ENCODE measurements at regions not wholly inside any gene's neighbourhood (a gene's known extent, or its start where the extent isn't known, plus 50 kb on each side); places are given as distances from the start of the nearest gene placed in this dataset.

GRCh38 chr17:77717941-77718668 lies 240.4 kb upstream of the TNRC6C start:
- CTCF ChIA-PET, result no interaction called here
- Histone ChIP-seq H3K36me3 (ENCODE audit: low read depth) (no peaks in the 10 kb centered on the region), H3K79me2 (ENCODE audit: low read depth) (no peaks in the 10 kb centered on the region), H3K4me3 (no peak overlapping the region), H3K4me1 (replicated peaks; ENCODE audit: insufficient read depth) (no peaks in the 10 kb centered on the region), H4K20me1 (ENCODE audit: insufficient read depth) (no peaks in the 10 kb centered on the region), H3K27me3 (ENCODE audit: insufficient read depth, low read depth) (peaks cover 28% of the 10 kb centered on the region), H3K4me2 (no peak overlapping the region), H3K27ac (no peak overlapping the region), H3K9me2 (ENCODE audit: insufficient read depth) (no peaks in the 10 kb centered on the region), H3K9me3 (ENCODE audit: insufficient read depth, low read depth) (no peaks in the 10 kb centered on the region), H2AFZ (no peak overlapping the region), H3F3A (ENCODE audit: insufficient read depth, low read depth) (no peaks in the 10 kb centered on the region)
- intact Hi-C loops (cut with micrococcal nuclease; ENCODE audit: unreplicated experiment), result no loop called here
- TF ChIP-seq CTCF (conservative IDR thresholded peaks at IDR 0.05) (no peak), EZH2 (IDR thresholded peaks at IDR 0.05; ENCODE audit: low read depth) (no peak)
- DNase-seq, result no peak
- BruUV-seq (replicated peaks), result no TSS peak
- POLR2A ChIA-PET (ENCODE audit: unreplicated experiment), result no interaction called here

- H3K27me3 ChIP-seq (ENCODE audit: insufficient read depth, low read depth), result peaks cover 30% of the 10 kb centered on the region
- no peaks in the 10 kb centered on the region for H3K9me3 ChIP-seq (ENCODE audit: insufficient read depth, low read depth)
- intact Hi-C loops (cut with micrococcal nuclease; ENCODE audit: unreplicated experiment), result no loop called here
- no peaks in the 10 kb centered on the region for H3K79me2 ChIP-seq (ENCODE audit: low read depth)
- no peak for DNase-seq
- ChIA-PET POLR2A (ENCODE audit: unreplicated experiment) (no interaction called here), CTCF (no interaction called here)
- H4K20me1 ChIP-seq (ENCODE audit: insufficient read depth), result no peaks in the 10 kb centered on the region
- H3K27ac ChIP-seq, result no peak overlapping the region
- no peaks in the 10 kb centered on the region for H3K4me1 ChIP-seq (replicated peaks; ENCODE audit: insufficient read depth)
- BruUV-seq (replicated peaks), result no TSS peak
- H3K4me2 ChIP-seq, result no peak overlapping the region
- H3F3A ChIP-seq (ENCODE audit: insufficient read depth, low read depth), result no peaks in the 10 kb centered on the region
- no peaks in the 10 kb centered on the region for H3K36me3 ChIP-seq (ENCODE audit: low read depth)
- no peaks in the 10 kb centered on the region for H3K9me2 ChIP-seq (ENCODE audit: insufficient read depth)
- H2AFZ ChIP-seq, result no peak overlapping the region
- H3K4me3 ChIP-seq, result no peak overlapping the region
- TF ChIP-seq CTCF (conservative IDR thresholded peaks at IDR 0.05), result no peak
- TF ChIP-seq EZH2 (IDR thresholded peaks at IDR 0.05; ENCODE audit: low read depth), result no peak
These were observed 239.9 kb upstream of the TNRC6C start for GRCh38 chr17:77718669-77718961.

- no peak overlapping the region for H3K27ac ChIP-seq
- H3K4me2 ChIP-seq, result no peak overlapping the region
- H3K27me3 ChIP-seq (ENCODE audit: insufficient read depth, low read depth), result peaks cover 42% of the 10 kb centered on the region
- no peaks in the 10 kb centered on the region for H3F3A ChIP-seq (ENCODE audit: insufficient read depth, low read depth)
- no peak overlapping the region for H3K4me3 ChIP-seq
- H4K20me1 ChIP-seq (ENCODE audit: insufficient read depth), result no peaks in the 10 kb centered on the region
- H3K9me2 ChIP-seq (ENCODE audit: insufficient read depth), result no peaks in the 10 kb centered on the region
- no peak overlapping the region for H2AFZ ChIP-seq
- no peaks in the 10 kb centered on the region for H3K79me2 ChIP-seq (ENCODE audit: low read depth)
- no peaks in the 10 kb centered on the region for H3K9me3 ChIP-seq (ENCODE audit: insufficient read depth, low read depth)
- TF ChIP-seq CTCF (conservative IDR thresholded peaks at IDR 0.05) (no peak), EZH2 (IDR thresholded peaks at IDR 0.05; ENCODE audit: low read depth) (no peak)
- POLR2A ChIA-PET (ENCODE audit: unreplicated experiment), result no interaction called here
- intact Hi-C loops (cut with micrococcal nuclease; ENCODE audit: unreplicated experiment), result no loop called here
- no peaks in the 10 kb centered on the region for H3K36me3 ChIP-seq (ENCODE audit: low read depth)
- CTCF ChIA-PET, result no interaction called here
- no peak for DNase-seq
- H3K4me1 ChIP-seq (replicated peaks; ENCODE audit: insufficient read depth), result no peaks in the 10 kb centered on the region
- no TSS peak for BruUV-seq (replicated peaks)
These were observed 238.7 kb upstream of the TNRC6C start for GRCh38 chr17:77719806-77720205.
